ENCODE measurements at regions not wholly inside any gene's neighbourhood (a gene's known extent, or its start where the extent isn't known, plus 50 kb on each side); places are given as distances from the start of the nearest gene placed in this dataset.

- TF ChIP-seq, protein P1, sequence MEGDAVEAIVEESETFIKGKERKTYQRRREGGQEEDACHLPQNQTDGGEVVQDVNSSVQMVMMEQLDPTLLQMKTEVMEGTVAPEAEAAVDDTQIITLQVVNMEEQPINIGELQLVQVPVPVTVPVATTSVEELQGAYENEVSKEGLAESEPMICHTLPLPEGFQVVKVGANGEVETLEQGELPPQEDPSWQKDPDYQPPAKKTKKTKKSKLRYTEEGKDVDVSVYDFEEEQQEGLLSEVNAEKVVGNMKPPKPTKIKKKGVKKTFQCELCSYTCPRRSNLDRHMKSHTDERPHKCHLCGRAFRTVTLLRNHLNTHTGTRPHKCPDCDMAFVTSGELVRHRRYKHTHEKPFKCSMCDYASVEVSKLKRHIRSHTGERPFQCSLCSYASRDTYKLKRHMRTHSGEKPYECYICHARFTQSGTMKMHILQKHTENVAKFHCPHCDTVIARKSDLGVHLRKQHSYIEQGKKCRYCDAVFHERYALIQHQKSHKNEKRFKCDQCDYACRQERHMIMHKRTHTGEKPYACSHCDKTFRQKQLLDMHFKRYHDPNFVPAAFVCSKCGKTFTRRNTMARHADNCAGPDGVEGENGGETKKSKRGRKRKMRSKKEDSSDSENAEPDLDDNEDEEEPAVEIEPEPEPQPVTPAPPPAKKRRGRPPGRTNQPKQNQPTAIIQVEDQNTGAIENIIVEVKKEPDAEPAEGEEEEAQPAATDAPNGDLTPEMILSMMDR (optimal IDR thresholded peaks at IDR 0.05 in 1 of 3, IDR thresholded peaks at IDR 0.05 in 1 of 3, conservative IDR thresholded peaks at IDR 0.05 in 1 of 3; ENCODE audit: extremely low read depth in 1 of 3, insufficient read depth in 2 of 3, low read length in 3 of 3): no peak
- no peak for TF ChIP-seq EZH2 (IDR thresholded peaks at IDR 0.05; ENCODE audit: low read length)
Measured at GRCh38 chr9:27800692-27801370, 227.6 kb upstream of the C9orf72 start.

Measured in keratinocyte (primary cell).